HEK293 (cell line): ENCODE measurements at regions not wholly inside any gene's neighbourhood (a gene's known extent, or its start where the extent isn't known, plus 50 kb on each side); places are given as distances from the start of the nearest gene placed in this dataset.

Experiments used
- CTCF ChIA-PET: fragments of 350-600 bp; formaldehyde crosslinking; extraction: SDS; loops from one replicate; lab custom pipeline; 2021; ENCODE audit warnings: antibody characterized with exemption; lab: Yijun Ruan, JAX
- POLR2A ChIA-PET: fragments of 300-600 bp; formaldehyde crosslinking; extraction: SDS; loops from one replicate; lab custom pipeline; 2020; ENCODE audit warnings: antibody characterized with exemption, inconsistent platforms; lab: Yijun Ruan, JAX
- H3K27ac ChIP-seq: fragments of 200-500 bp; sonication (Bioruptor generic); 2 replicates; pipeline ENCODE4 v1.5.1; 2014; ENCODE audit warnings: low read depth, low read length, control low read depth, inconsistent platforms; ENCODE audit errors: extremely low read depth
- H3K36me3 ChIP-seq, 2 experiments: fragments of 200-500 bp in 1 of 2; sonication (Bioruptor generic) in 1 of 2; 1 replicate in 1 of 2; 2 replicates in 1 of 2; pipeline ENCODE4 v1.5.1; 2014 to 2017; ENCODE audit warnings: inconsistent platforms in 2 of 2, low read length in 2 of 2; ENCODE audit not compliant: control insufficient read depth in 2 of 2, insufficient read depth in 1 of 2
- H3K4me1 ChIP-seq: fragments of 200-500 bp; sonication (Bioruptor generic); 2 replicates; pipeline ENCODE4 v1.5.1; 2014; ENCODE audit warnings: mild to moderate bottlenecking, low read length, inconsistent platforms; ENCODE audit not compliant: control insufficient read depth, insufficient read depth
- H3K4me3 ChIP-seq: 2 replicates; pipeline ENCODE4 v1.5.1; 2011; ENCODE audit warnings: low read depth, mild to moderate bottlenecking, control low read depth, low read length, moderate library complexity
- H3K9me3 ChIP-seq: fragments of 200-500 bp; sonication (Bioruptor generic); 2 replicates; pipeline ENCODE4 v1.5.1; 2014; ENCODE audit warnings: low read depth, low read length, inconsistent platforms; ENCODE audit not compliant: control insufficient read depth, insufficient read depth
- MEIS1 ChIP-seq: sonication (generic); formaldehyde crosslinking; IDR thresholded peaks from 2 replicates; pipeline ENCODE4 v1.8.1; 2022; ENCODE audit warnings: missing genetic modification reagents, mild to moderate bottlenecking, borderline replicate concordance
- OVOL3 ChIP-seq: fragments of 450-650 bp; formaldehyde crosslinking; IDR thresholded peaks from 2 replicates; pipeline ENCODE4 v1.5.1; 2016; ENCODE audit warnings: missing biosample characterization, missing genetic modification characterization
- PATZ1 ChIP-seq: fragments of 450-650 bp; formaldehyde crosslinking; IDR thresholded peaks from 2 replicates; pipeline ENCODE4 v1.5.1; 2016; ENCODE audit warnings: missing biosample characterization, missing genetic modification characterization
- PRDM4 ChIP-seq: fragments of 450-650 bp; formaldehyde crosslinking; IDR thresholded peaks from 2 replicates; pipeline ENCODE4 v1.5.1; 2017; ENCODE audit warnings: missing biosample characterization, missing genetic modification characterization
- PRDM6 ChIP-seq: fragments of 450-650 bp; formaldehyde crosslinking; IDR thresholded peaks from 2 replicates; pipeline ENCODE4 v1.5.1; 2017; ENCODE audit warnings: missing biosample characterization, missing genetic modification characterization
- ZNF10 ChIP-seq: fragments of 450-650 bp; formaldehyde crosslinking; IDR thresholded peaks from 2 replicates; pipeline ENCODE4 v1.5.1; 2017; ENCODE audit warnings: missing biosample characterization, missing genetic modification characterization
- ZNF175 ChIP-seq: fragments of 450-650 bp; formaldehyde crosslinking; IDR thresholded peaks from 2 replicates; pipeline ENCODE4 v1.5.1; 2016; ENCODE audit warnings: missing biosample characterization, missing genetic modification characterization
- ZNF2 ChIP-seq: fragments of 450-650 bp; formaldehyde crosslinking; IDR thresholded peaks from 2 replicates; pipeline ENCODE4 v1.5.1; 2016; ENCODE audit warnings: missing biosample characterization, missing genetic modification characterization
- ZNF426 ChIP-seq: fragments of 450-650 bp; formaldehyde crosslinking; IDR thresholded peaks from 2 replicates; pipeline ENCODE4 v1.5.1; 2017; ENCODE audit warnings: missing biosample characterization, missing genetic modification characterization, mild to moderate bottlenecking, inconsistent platforms, moderate library complexity
- ZNF433 ChIP-seq: fragments of 450-650 bp; formaldehyde crosslinking; IDR thresholded peaks from 2 replicates; pipeline ENCODE4 v1.5.1; 2016; ENCODE audit warnings: missing biosample characterization, missing genetic modification characterization, low read depth
- ZNF473 ChIP-seq: fragments of 450-650 bp; formaldehyde crosslinking; IDR thresholded peaks from 2 replicates; pipeline ENCODE4 v1.5.1; 2017; ENCODE audit warnings: missing biosample characterization, missing genetic modification characterization
- ZNF48 ChIP-seq: fragments of 450-650 bp; formaldehyde crosslinking; IDR thresholded peaks from 2 replicates; pipeline ENCODE4 v1.5.1; 2016; ENCODE audit warnings: missing biosample characterization, missing genetic modification characterization
- ZNF610 ChIP-seq: fragments of 450-650 bp; formaldehyde crosslinking; IDR thresholded peaks from 2 replicates; pipeline ENCODE4 v1.5.1; 2016; ENCODE audit warnings: missing biosample characterization, missing genetic modification characterization, borderline replicate concordance
- ZNF626 ChIP-seq: fragments of 450-650 bp; sonication (Bioruptor Pico); formaldehyde crosslinking; IDR thresholded peaks from 2 replicates; pipeline ENCODE4 v1.5.1; 2018; ENCODE audit warnings: missing biosample characterization, missing genetic modification characterization, inconsistent platforms
- ZNF707 ChIP-seq: fragments of 450-650 bp; formaldehyde crosslinking; IDR thresholded peaks from 2 replicates; pipeline ENCODE4 v1.5.1; 2016; ENCODE audit warnings: missing biosample characterization, missing genetic modification characterization
- ZNF830 ChIP-seq: fragments of 450-650 bp; IDR thresholded peaks from 2 replicates; pipeline ENCODE4 v1.5.0; 2018; ENCODE audit warnings: missing biosample characterization, missing genetic modification characterization, low read depth, mild to moderate bottlenecking, moderate library complexity
- ZXDB ChIP-seq: fragments of 450-650 bp; formaldehyde crosslinking; IDR thresholded peaks from 2 replicates; pipeline ENCODE4 v1.5.1; 2016; ENCODE audit warnings: missing biosample characterization, missing genetic modification characterization
- TF ChIP-seq, protein P1 (sequence below): fragments of 450-650 bp; IDR thresholded peaks from 2 replicates; pipeline ENCODE4 v1.5.1; 2018; ENCODE audit warnings: missing biosample characterization, mild to moderate bottlenecking, missing genetic modification characterization
- TF ChIP-seq, protein P2 (sequence below): fragments of 450-650 bp; formaldehyde crosslinking; IDR thresholded peaks from 2 replicates; pipeline ENCODE4 v1.5.1; 2016; ENCODE audit warnings: missing biosample characterization, missing genetic modification characterization

GRCh38 chr5:167898361-167899042 lies 392.9 kb upstream of the WWC1 start (continued):
- TF ChIP-seq, protein P1, sequence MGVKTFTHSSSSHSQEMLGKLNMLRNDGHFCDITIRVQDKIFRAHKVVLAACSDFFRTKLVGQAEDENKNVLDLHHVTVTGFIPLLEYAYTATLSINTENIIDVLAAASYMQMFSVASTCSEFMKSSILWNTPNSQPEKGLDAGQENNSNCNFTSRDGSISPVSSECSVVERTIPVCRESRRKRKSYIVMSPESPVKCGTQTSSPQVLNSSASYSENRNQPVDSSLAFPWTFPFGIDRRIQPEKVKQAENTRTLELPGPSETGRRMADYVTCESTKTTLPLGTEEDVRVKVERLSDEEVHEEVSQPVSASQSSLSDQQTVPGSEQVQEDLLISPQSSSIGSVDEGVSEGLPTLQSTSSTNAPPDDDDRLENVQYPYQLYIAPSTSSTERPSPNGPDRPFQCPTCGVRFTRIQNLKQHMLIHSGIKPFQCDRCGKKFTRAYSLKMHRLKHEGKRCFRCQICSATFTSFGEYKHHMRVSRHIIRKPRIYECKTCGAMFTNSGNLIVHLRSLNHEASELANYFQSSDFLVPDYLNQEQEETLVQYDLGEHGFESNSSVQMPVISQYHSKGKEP (tag by site-specific recombination): no peak
- no peak for TF ChIP-seq ZNF830 (tag by site-specific recombination)

- no peak for TF ChIP-seq ZNF433
- no peak for TF ChIP-seq ZNF2 (tag by site-specific recombination)
- no peak for TF ChIP-seq PRDM4 (tag by site-specific recombination)
- TF ChIP-seq, protein P2, sequence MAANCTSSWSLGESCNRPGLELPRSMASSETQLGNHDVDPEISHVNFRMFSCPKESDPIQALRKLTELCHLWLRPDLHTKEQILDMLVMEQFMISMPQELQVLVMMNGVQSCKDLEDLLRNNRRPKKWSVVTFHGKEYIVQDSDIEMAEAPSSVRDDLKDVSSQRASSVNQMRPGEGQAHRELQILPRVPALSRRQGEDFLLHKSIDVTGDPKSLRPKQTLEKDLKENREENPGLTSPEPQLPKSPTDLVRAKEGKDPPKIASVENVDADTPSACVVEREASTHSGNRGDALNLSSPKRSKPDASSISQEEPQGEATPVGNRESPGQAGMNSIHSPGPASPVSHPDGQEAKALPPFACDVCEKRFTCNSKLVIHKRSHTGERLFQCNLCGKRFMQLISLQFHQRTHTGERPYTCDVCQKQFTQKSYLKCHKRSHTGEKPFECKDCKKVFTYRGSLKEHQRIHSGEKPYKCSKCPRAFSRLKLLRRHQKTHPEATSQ (tag by site-specific recombination): no peak
- no peak for TF ChIP-seq ZNF610 (tag by site-specific recombination)
- TF ChIP-seq MEIS1 (CRISPR knock-in tag): no peak
- TF ChIP-seq PRDM6 (tag by site-specific recombination): no peak
- TF ChIP-seq ZNF10 (tag by site-specific recombination): no peak
- TF ChIP-seq ZNF473: no peak
- TF ChIP-seq ZNF48 (tag by site-specific recombination): no peak
- no peak for TF ChIP-seq ZNF707 (tag by site-specific recombination)
- no peak for TF ChIP-seq ZNF175 (tag by site-specific recombination)
- TF ChIP-seq ZNF426 (tag by site-specific recombination): no peak
- no peak for TF ChIP-seq OVOL3 (tag by site-specific recombination)
- TF ChIP-seq ZNF626: no peak
- TF ChIP-seq ZXDB (tag by site-specific recombination): no peak
- TF ChIP-seq PATZ1 (tag by site-specific recombination): no peak
- no peak overlapping the region for H3K27ac ChIP-seq
- no peaks in the 10 kb centered on the region for H3K36me3 ChIP-seq
- CTCF ChIA-PET: no interaction called here
- POLR2A ChIA-PET: no interaction called here
- no peaks in the 10 kb centered on the region for H3K4me1 ChIP-seq
- H3K9me3 ChIP-seq: no peaks in the 10 kb centered on the region
- H3K4me3 ChIP-seq: no peak overlapping the region
These were observed 391.9 kb upstream of the WWC1 start for GRCh38 chr5:167899490-167900070.
